ENCODE measurements at regions not wholly inside any gene's neighbourhood (a gene's known extent, or its start where the extent isn't known, plus 50 kb on each side); places are given as distances from the start of the nearest gene placed in this dataset.

DNA sequence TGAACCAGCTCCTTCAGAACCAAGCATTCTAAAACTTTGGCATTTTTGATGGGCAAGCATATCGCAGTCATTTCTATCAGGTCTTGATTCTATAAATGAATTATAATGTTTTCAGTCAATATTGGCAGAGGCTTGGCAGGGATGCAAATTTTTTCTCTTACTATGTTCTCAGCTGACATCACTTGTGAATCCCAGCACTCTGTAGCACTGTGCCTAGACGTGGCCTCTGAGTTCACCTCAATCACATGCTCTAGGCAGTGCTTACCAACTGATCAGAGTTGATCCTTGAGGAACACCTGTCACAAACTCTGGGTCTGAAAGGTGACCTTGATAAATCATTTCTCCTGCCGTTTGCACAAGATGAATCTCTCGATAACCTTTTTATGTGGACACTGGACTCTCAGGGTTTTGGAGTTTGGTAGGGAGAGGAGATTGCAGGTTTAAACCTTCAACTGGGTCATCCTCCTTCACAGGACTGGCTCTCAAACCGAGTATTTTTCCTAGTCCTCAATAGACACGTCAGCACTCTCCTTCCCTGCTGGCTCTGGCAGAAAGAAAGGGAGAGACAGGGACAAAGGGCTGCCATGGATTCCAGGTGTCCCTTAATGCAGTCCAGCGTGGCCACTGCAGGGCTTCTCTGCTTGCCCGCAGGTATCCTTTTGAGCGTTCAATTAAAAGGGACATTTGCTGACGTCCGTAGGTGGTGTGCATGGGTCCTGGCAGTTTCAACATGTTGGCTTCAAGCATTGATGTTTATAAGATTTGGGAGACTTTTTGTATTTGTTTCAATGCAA, 222.3 kb upstream of the CMC1 start:
- Histone ChIP-seq H3K27ac (no peak overlapping the region), H3K27me3 (no peaks in the 10 kb centered on the region), H3K9me3 (no peaks in the 10 kb centered on the region), H3K4me1 (no peaks in the 10 kb centered on the region), H3K4me3 (no peak overlapping the region), H3K36me3 (no peaks in the 10 kb centered on the region)
- intact Hi-C loops (cut with DNase I): no loop called here
- TF ChIP-seq POLR2A (IDR thresholded peaks at IDR 0.05): no peak
- TF ChIP-seq POLR2AphosphoS5 (IDR thresholded peaks at IDR 0.05; ENCODE audit: insufficient read depth in 1 of 2, low read depth in 1 of 2): no peak
- TF ChIP-seq, protein P1, sequence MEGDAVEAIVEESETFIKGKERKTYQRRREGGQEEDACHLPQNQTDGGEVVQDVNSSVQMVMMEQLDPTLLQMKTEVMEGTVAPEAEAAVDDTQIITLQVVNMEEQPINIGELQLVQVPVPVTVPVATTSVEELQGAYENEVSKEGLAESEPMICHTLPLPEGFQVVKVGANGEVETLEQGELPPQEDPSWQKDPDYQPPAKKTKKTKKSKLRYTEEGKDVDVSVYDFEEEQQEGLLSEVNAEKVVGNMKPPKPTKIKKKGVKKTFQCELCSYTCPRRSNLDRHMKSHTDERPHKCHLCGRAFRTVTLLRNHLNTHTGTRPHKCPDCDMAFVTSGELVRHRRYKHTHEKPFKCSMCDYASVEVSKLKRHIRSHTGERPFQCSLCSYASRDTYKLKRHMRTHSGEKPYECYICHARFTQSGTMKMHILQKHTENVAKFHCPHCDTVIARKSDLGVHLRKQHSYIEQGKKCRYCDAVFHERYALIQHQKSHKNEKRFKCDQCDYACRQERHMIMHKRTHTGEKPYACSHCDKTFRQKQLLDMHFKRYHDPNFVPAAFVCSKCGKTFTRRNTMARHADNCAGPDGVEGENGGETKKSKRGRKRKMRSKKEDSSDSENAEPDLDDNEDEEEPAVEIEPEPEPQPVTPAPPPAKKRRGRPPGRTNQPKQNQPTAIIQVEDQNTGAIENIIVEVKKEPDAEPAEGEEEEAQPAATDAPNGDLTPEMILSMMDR (IDR thresholded peaks at IDR 0.05): no peak
- no peak for DNase-seq (ENCODE audit: extremely low spot score in 2 of 2)

DNA sequence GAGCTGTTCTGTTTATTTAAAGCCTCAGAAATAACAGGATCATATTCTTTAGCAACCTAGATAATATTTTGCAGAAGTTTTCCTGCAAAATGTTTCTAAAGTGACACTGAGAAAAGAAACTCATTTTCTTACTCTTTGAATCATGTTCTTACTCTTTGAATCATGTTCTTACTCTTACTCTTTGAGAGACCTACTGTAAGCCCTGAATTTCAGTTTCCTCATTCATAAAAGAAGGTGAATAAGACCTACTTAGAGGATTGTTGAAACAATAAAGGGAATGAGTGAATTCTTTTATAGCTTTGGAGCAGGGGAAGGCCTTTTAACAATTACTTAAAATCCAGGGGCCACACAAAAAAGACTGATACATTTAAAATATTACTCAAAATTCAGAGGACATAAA, 221.7 kb upstream of the CMC1 start:
- no peak for DNase-seq (ENCODE audit: extremely low spot score in 2 of 2)
- no peaks in the 10 kb centered on the region for H3K4me1 ChIP-seq
- TF ChIP-seq, protein P1 (IDR thresholded peaks at IDR 0.05): no peak
- no peak for TF ChIP-seq POLR2A (IDR thresholded peaks at IDR 0.05)
- no peak for TF ChIP-seq POLR2AphosphoS5 (IDR thresholded peaks at IDR 0.05; ENCODE audit: insufficient read depth in 1 of 2, low read depth in 1 of 2)
- intact Hi-C loops (cut with DNase I): no loop called here
- H3K27me3 ChIP-seq: no peaks in the 10 kb centered on the region
- no peaks in the 10 kb centered on the region for H3K9me3 ChIP-seq
- no peak overlapping the region for H3K27ac ChIP-seq
- no peaks in the 10 kb centered on the region for H3K36me3 ChIP-seq
- no peak overlapping the region for H3K4me3 ChIP-seq

DNA sequence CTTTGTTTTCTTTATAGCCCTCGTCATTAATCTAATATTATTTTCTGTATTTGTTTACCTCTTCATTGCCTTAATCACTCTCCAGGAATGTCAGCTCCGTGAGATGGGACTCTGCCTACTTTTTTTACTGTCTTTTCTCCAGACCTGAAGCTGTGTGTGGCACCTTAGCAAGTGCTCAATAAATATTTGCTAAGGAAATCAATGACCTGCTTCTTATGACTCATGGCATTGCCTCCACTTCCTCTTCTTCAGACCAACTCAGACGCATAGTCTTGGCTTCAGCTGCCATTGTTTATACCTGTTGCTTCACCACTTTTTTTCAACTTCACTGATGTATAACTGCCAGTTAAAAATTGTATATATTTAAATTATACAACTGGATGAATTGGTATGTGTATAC, 218.5 kb upstream of the CMC1 start:
- intact Hi-C loops (cut with DNase I): no loop called here
- no peaks in the 10 kb centered on the region for H3K9me3 ChIP-seq
- H3K4me1 ChIP-seq: no peaks in the 10 kb centered on the region
- DNase-seq (ENCODE audit: extremely low spot score in 2 of 2): no peak
- no peaks in the 10 kb centered on the region for H3K27me3 ChIP-seq
- no peak overlapping the region for H3K27ac ChIP-seq
- no peak for TF ChIP-seq POLR2AphosphoS5 (IDR thresholded peaks at IDR 0.05; ENCODE audit: insufficient read depth in 1 of 2, low read depth in 1 of 2)
- TF ChIP-seq POLR2A (IDR thresholded peaks at IDR 0.05): no peak
- TF ChIP-seq, protein P1 (IDR thresholded peaks at IDR 0.05): no peak
- no peaks in the 10 kb centered on the region for H3K36me3 ChIP-seq
- H3K4me3 ChIP-seq: no peak overlapping the region

DNA sequence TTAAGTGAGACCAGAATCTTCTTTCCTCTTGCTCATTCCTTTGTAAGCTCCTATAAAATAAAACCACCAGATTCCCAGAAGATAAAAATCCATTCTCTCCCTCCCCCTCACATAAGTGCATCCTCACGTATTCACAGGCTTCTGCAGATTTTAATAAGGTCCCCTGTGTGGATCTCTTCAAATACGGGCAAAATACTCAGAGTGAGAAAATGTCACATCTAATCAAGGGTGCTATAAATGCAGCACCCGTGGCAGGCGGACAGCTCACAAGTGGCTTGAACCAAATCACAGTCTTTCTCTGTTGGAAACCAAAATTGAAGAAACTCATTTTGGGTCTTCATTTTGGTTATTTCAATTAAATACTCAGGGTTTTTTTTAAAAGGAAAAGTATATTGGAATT, 212.9 kb upstream of the CMC1 start:
- H3K9me3 ChIP-seq: no peaks in the 10 kb centered on the region
- H3K27ac ChIP-seq: no peak overlapping the region
- intact Hi-C loops (cut with DNase I): no loop called here
- TF ChIP-seq POLR2AphosphoS5 (IDR thresholded peaks at IDR 0.05; ENCODE audit: insufficient read depth in 1 of 2, low read depth in 1 of 2) (no peak), POLR2A (IDR thresholded peaks at IDR 0.05) (no peak)
- TF ChIP-seq, protein P1 (IDR thresholded peaks at IDR 0.05): no peak
- no peak overlapping the region for H3K4me3 ChIP-seq
- DNase-seq (ENCODE audit: extremely low spot score in 2 of 2): no peak
- no peaks in the 10 kb centered on the region for H3K4me1 ChIP-seq
- no peaks in the 10 kb centered on the region for H3K36me3 ChIP-seq
- no peaks in the 10 kb centered on the region for H3K27me3 ChIP-seq

DNA sequence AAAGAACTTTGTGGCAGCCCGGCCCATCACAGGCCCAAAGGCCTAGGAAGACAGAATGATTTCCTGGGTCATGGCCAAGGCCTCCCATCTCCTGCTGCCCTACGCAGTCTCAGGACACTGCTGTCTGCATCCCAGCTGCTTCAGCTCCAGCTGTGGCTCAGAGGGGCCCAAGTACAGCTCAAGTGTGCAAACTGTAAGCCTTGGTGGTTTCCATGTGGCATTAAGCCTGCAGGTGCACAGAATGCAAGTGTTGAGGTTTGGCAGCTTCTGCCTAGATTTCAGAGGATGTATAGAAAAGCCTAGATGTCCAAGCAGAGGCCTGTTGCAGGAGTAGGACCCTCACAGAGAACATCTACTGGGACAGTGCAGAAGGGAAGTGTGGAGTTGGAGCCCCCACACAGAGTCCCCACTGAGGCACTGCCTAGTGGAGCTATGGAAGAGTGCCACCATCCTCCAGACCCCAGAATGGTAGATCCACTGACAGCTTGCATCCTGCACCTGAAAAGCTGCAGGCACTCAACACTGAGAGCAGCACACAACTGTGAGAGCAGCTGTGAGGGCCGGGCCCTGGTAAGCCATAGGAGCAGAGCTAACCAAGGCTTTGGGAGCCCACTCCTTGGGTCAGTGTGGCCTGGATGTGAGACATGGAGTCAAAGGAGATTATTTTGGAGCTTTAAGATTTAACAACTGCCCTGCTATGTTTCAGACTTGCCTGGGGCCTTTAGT, 208.2 kb upstream of the CMC1 start:
- H3K9me3 ChIP-seq: no peaks in the 10 kb centered on the region
- DNase-seq (ENCODE audit: extremely low spot score in 2 of 2): no peak
- no peak overlapping the region for H3K4me3 ChIP-seq
- H3K36me3 ChIP-seq: no peaks in the 10 kb centered on the region
- no peak overlapping the region for H3K27ac ChIP-seq
- no peaks in the 10 kb centered on the region for H3K4me1 ChIP-seq
- no peak for TF ChIP-seq POLR2AphosphoS5 (IDR thresholded peaks at IDR 0.05; ENCODE audit: insufficient read depth in 1 of 2, low read depth in 1 of 2)
- no peak for TF ChIP-seq POLR2A (IDR thresholded peaks at IDR 0.05)
- TF ChIP-seq, protein P1 (IDR thresholded peaks at IDR 0.05): no peak
- intact Hi-C loops (cut with DNase I): no loop called here
- no peaks in the 10 kb centered on the region for H3K27me3 ChIP-seq
